Fibroblast of lung (primary cell): ENCODE measurements at regions not wholly inside any gene's neighbourhood (a gene's known extent, or its start where the extent isn't known, plus 50 kb on each side); places are given as distances from the start of the nearest gene placed in this dataset.
"Not testable (repeated sequence)": the region's sequence is repeated elsewhere in the genome, so short reads cannot be mapped to it uniquely, and the experiment has no call there.

ENCODE experiments used
- CTCF ChIP-seq, 2 donors: IDR thresholded peaks in 1 of 2; conservative IDR thresholded peaks in 1 of 2; 1 replicate in 1 of 2; 2 replicates in 1 of 2; pipeline ENCODE4 v1.5.1; 2011 to 2012; ENCODE audit warnings: low read length in 2 of 2, control low read depth in 1 of 2, inconsistent platforms in 1 of 2, low read depth in 1 of 2, mild to moderate bottlenecking in 1 of 2
- EZH2 ChIP-seq: IDR thresholded peaks from 2 replicates; pipeline ENCODE4 v1.5.1; 2012; ENCODE audit warnings: low read length, control low read depth, mild to moderate bottlenecking; ENCODE audit errors: missing control alignments

- TF ChIP-seq CTCF (conservative IDR thresholded peaks at IDR 0.05 in 1 of 2, IDR thresholded peaks at IDR 0.05 in 1 of 2; ENCODE audit: low read depth in 1 of 2, low read length in 2 of 2); EZH2: not testable (repeated sequence)
These were observed 121.0 kb upstream of the ZNF322 start for GRCh38 chr6:26780563-26780962.
